ENCODE measurements at regions not wholly inside any gene's neighbourhood (a gene's known extent, or its start where the extent isn't known, plus 50 kb on each side); places are given as distances from the start of the nearest gene placed in this dataset.

GRCh38 chr5:98065261-98065909 lies 708.1 kb upstream of the RGMB start:
- no peak for DNase-seq (ENCODE audit: low spot score)

- DNase-seq (ENCODE audit: low spot score) = no peak
These were observed 706.6 kb upstream of the RGMB start for GRCh38 chr5:98066910-98067309.

- no peak for DNase-seq (ENCODE audit: low spot score)
These were observed 703.5 kb upstream of the RGMB start for GRCh38 chr5:98069876-98070512.

- DNase-seq (ENCODE audit: low spot score) = no peak
These were observed 700.5 kb upstream of the RGMB start for GRCh38 chr5:98072921-98073320.

GRCh38 chr5:98076501-98076900 lies 697.0 kb upstream of the RGMB start:
- DNase-seq (ENCODE audit: low spot score) = no peak

GRCh38 chr5:98085593-98085992 lies 687.9 kb upstream of the RGMB start:
- no peak for DNase-seq (ENCODE audit: low spot score)

GRCh38 chr5:98095072-98095471 lies 678.4 kb upstream of the RGMB start:
- no peak for DNase-seq (ENCODE audit: low spot score)

- peak; percentile 30 for DNase-seq (ENCODE audit: low spot score)
These were observed 677.3 kb upstream of the RGMB start for GRCh38 chr5:98096155-98096554.

GRCh38 chr5:98099448-98100105 lies 673.9 kb upstream of the RGMB start:
- DNase-seq (ENCODE audit: low spot score) = no peak

- no peak for DNase-seq (ENCODE audit: low spot score)
These were observed 672.3 kb upstream of the RGMB start for GRCh38 chr5:98101131-98101530.

- no peak for DNase-seq (ENCODE audit: low spot score)
These were observed 670.5 kb upstream of the RGMB start for GRCh38 chr5:98102936-98103335.

GRCh38 chr5:98103807-98104206 lies 669.7 kb upstream of the RGMB start:
- no peak for DNase-seq (ENCODE audit: low spot score)

- no peak for DNase-seq (ENCODE audit: low spot score)
These were observed 668.8 kb upstream of the RGMB start for GRCh38 chr5:98104454-98105188.

GRCh38 chr5:98105681-98106080 lies 667.8 kb upstream of the RGMB start:
- no peak for DNase-seq (ENCODE audit: low spot score)

GRCh38 chr5:98106116-98107031 lies 667.1 kb upstream of the RGMB start:
- DNase-seq (ENCODE audit: low spot score) = peak; percentile 51

- DNase-seq (ENCODE audit: low spot score) = peak; percentile 14
These were observed 665.0 kb upstream of the RGMB start for GRCh38 chr5:98108497-98108896.

GRCh38 chr5:98109561-98110006 lies 663.9 kb upstream of the RGMB start:
- DNase-seq (ENCODE audit: low spot score) = peak; percentile 26

- peak; percentile 34 for DNase-seq (ENCODE audit: low spot score)
These were observed 663.2 kb upstream of the RGMB start for GRCh38 chr5:98110282-98110691.

- DNase-seq (ENCODE audit: low spot score) = no peak
These were observed 662.7 kb upstream of the RGMB start for GRCh38 chr5:98110791-98111190.

- no peak for DNase-seq (ENCODE audit: low spot score)
These were observed 661.8 kb upstream of the RGMB start for GRCh38 chr5:98111686-98112085.

All from AG20443 (cell line).